Vagina (tissue), 2 donors: ENCODE measurements at regions not wholly inside any gene's neighbourhood (a gene's known extent, or its start where the extent isn't known, plus 50 kb on each side); places are given as distances from the start of the nearest gene placed in this dataset.

Experiments
- DNase-seq, 2 donors: peaks; one replicate each; pipeline ENCODE4 v3.0.0-alpha.2; 2017; ENCODE audit errors: extremely low spot score in 2 of 2
- H3K27ac ChIP-seq: fragments of 200-600 bp; sonication (generic); one replicate; pipeline ENCODE4 v1.5.1; 2019
- H3K27me3 ChIP-seq: fragments of 200-600 bp; sonication (generic); one replicate; pipeline ENCODE4 v1.5.1; 2019
- H3K36me3 ChIP-seq, 2 donors: fragments of 200-600 bp; sonication (generic); one replicate each; pipeline ENCODE4 v1.5.1; 2017 to 2019
- H3K4me1 ChIP-seq: fragments of 200-600 bp; sonication (generic); one replicate; pipeline ENCODE4 v1.5.1; 2019
- H3K4me3 ChIP-seq, 2 donors: fragments of 200-600 bp; sonication (generic); 1 replicate in 1 of 2; 2 replicates in 1 of 2; pipeline ENCODE4 v1.5.1; 2016 to 2019
- H3K9me3 ChIP-seq: fragments of 200-600 bp; sonication (generic); one replicate; pipeline ENCODE4 v1.5.1; 2019
- POLR2A ChIP-seq, 2 donors: fragments of 450-650 bp; IDR thresholded peaks; one replicate each; pipeline ENCODE4 v1.6.1; 2017; ENCODE audit warnings: antibody characterized with exemption in 2 of 2, mild to moderate bottlenecking in 2 of 2, moderate library complexity in 2 of 2
- POLR2AphosphoS5 ChIP-seq, 2 donors: sonication (generic); formaldehyde crosslinking; IDR thresholded peaks; one replicate each; pipeline ENCODE4 v1.9.0; 2017; ENCODE audit warnings: antibody characterized with exemption in 2 of 2, mild to moderate bottlenecking in 2 of 2, low read depth in 1 of 2; ENCODE audit not compliant: insufficient read depth in 1 of 2
- intact Hi-C: fragments of 100-400 bp; cut with DNase I; formaldehyde crosslinking; loops from one replicate; pipeline ENCODE4 v1.15.1; 2023
- TF ChIP-seq, protein P1 (sequence below), 3 experiments: fragments of 450-650 bp in 2 of 3; fragments of 200-600 bp in 1 of 3; sonication (generic) in 1 of 3; IDR thresholded peaks; one replicate each; pipeline ENCODE4 v1.5.1; 2017 to 2019; ENCODE audit warnings: antibody characterized with exemption in 3 of 3, mild to moderate bottlenecking in 2 of 3, moderate library complexity in 2 of 3

DNA sequence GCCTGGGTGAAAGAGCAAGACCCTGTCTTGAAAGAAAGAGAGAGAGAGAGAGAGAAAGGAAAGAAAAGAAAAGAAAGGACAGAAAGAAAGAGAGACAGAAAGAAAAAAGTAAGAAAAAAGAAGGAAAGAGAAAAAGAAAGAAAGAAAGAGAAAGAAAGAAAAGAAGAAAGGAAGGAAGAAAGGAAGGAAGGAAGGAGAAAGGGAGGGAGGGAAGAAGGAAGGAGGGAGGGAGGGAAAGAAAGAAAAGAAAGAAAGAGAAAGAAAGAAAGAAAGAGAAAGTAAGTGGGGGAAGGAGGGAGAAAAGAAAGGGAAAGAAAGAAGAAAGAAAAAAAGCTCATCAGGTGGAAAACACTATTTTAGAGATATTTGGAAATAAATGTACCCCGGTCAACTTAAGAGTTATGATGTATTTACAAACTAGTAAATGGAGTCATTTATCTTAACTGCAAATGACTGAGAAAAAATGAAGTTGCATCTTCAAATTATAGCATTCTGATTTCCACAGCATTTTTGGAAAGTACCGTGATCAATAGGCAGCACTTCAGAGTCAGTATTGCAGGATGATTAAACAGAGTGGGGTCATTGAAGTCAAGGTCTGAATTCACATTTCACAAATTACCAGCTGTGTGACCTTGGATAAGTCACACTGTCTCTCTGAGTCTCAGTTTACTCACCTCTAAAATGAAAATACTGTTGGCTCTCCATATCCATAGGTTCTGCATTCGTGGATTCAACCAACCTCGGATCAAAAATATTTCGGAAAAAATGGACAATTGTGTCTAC, 64.1 kb upstream of the SMAD1 start:
- Histone ChIP-seq H3K4me3 (no peak overlapping the region), H3K36me3 (no peaks in the 10 kb centered on the region), H3K27me3 (no peaks in the 10 kb centered on the region), H3K27ac (no peak overlapping the region), H3K4me1 (no peaks in the 10 kb centered on the region), H3K9me3 (no peaks in the 10 kb centered on the region)
- DNase-seq = no peak
- TF ChIP-seq POLR2A (IDR thresholded peaks at IDR 0.05) = no peak
- TF ChIP-seq, protein P1, sequence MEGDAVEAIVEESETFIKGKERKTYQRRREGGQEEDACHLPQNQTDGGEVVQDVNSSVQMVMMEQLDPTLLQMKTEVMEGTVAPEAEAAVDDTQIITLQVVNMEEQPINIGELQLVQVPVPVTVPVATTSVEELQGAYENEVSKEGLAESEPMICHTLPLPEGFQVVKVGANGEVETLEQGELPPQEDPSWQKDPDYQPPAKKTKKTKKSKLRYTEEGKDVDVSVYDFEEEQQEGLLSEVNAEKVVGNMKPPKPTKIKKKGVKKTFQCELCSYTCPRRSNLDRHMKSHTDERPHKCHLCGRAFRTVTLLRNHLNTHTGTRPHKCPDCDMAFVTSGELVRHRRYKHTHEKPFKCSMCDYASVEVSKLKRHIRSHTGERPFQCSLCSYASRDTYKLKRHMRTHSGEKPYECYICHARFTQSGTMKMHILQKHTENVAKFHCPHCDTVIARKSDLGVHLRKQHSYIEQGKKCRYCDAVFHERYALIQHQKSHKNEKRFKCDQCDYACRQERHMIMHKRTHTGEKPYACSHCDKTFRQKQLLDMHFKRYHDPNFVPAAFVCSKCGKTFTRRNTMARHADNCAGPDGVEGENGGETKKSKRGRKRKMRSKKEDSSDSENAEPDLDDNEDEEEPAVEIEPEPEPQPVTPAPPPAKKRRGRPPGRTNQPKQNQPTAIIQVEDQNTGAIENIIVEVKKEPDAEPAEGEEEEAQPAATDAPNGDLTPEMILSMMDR (IDR thresholded peaks at IDR 0.05) = no peak
- TF ChIP-seq POLR2AphosphoS5 (IDR thresholded peaks at IDR 0.05; ENCODE audit: insufficient read depth in 1 of 2, low read depth in 1 of 2) = no peak
- intact Hi-C loops = no loop called here

DNA sequence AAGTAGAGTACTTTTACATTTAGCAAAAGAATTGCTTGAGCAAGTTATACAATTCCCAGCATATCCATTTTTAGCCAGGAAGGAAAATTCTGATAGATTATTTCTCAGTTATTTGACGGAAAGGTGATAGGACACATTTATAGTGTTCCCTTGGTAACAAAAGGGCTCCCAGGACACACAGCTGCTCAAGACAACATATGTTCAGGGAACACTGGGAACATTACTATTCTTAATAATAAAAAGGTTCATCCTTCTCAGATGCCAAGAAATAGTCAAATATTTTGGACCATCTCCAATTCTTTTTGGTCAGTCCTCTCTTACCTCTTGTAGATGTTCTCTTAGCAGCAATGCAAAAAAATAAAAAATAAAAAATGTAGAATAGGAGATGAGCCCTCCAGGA, 66.8 kb upstream of the SMAD1 start:
- intact Hi-C loops = no loop called here
- TF ChIP-seq POLR2A (IDR thresholded peaks at IDR 0.05) (no peak), POLR2AphosphoS5 (IDR thresholded peaks at IDR 0.05; ENCODE audit: insufficient read depth in 1 of 2, low read depth in 1 of 2) (no peak)
- TF ChIP-seq, protein P1 (IDR thresholded peaks at IDR 0.05) = no peak
- Histone ChIP-seq H3K4me3 (no peak overlapping the region), H3K9me3 (no peaks in the 10 kb centered on the region), H3K4me1 (no peaks in the 10 kb centered on the region), H3K27me3 (no peaks in the 10 kb centered on the region), H3K27ac (no peak overlapping the region), H3K36me3 (no peaks in the 10 kb centered on the region)
- DNase-seq = no peak

DNA sequence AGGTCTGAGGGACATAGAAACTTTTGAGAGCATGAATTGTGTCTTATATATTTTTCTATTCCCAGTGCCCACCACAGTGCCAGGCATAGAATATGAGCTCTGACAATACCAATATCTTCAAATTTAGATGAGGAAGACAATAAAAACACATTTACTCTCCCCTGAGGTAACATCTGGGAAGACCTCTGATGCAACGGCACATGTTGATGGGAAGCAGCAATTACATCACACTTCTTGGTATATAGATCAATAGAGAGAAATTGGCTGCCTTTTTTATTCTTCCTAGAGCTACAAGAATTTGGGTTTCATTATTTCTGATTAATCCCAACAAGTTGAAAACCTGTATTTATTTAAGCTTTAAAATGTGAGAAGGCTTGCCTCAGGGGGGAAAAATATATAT, 67.4 kb upstream of the SMAD1 start:
- no peaks in the 10 kb centered on the region for H3K27me3 ChIP-seq
- no peak for TF ChIP-seq POLR2AphosphoS5 (IDR thresholded peaks at IDR 0.05; ENCODE audit: insufficient read depth in 1 of 2, low read depth in 1 of 2)
- no peak for TF ChIP-seq POLR2A (IDR thresholded peaks at IDR 0.05)
- TF ChIP-seq, protein P1 (IDR thresholded peaks at IDR 0.05) = no peak
- intact Hi-C loops = no loop called here

DNA sequence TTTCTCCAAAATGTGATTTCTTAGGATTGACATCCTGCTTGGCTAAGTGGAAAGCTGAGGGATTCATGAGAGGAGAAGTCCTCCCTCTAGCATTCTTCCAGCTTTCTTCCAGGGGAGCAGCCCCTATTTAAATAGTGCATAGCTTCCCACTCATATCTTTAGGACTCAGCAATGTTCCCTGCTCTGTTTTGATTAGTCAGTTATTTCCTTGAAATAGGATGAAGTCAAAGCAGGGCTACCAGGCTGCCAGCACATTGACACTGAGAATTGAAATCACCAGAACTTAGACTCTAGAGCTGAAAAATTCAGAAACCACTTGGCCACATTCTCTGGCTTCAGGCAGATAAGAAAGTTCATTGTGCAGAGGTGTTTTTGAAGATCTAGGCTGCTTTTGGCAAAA, 74.7 kb upstream of the SMAD1 start:
- Histone ChIP-seq H3K4me1 (no peaks in the 10 kb centered on the region), H3K36me3 (no peaks in the 10 kb centered on the region), H3K9me3 (no peaks in the 10 kb centered on the region), H3K27me3 (no peaks in the 10 kb centered on the region), H3K4me3 (no peak overlapping the region), H3K27ac (no peak overlapping the region)
- TF ChIP-seq, protein P1 (IDR thresholded peaks at IDR 0.05) = no peak
- DNase-seq = no peak
- intact Hi-C loops = no loop called here

More for the DNA sequence above, 67.4 kb upstream of the SMAD1 start:
- Histone ChIP-seq H3K4me1 (no peaks in the 10 kb centered on the region), H3K9me3 (no peaks in the 10 kb centered on the region), H3K4me3 (no peak overlapping the region), H3K36me3 (no peaks in the 10 kb centered on the region), H3K27ac (no peak overlapping the region)
- DNase-seq = no peak

DNA sequence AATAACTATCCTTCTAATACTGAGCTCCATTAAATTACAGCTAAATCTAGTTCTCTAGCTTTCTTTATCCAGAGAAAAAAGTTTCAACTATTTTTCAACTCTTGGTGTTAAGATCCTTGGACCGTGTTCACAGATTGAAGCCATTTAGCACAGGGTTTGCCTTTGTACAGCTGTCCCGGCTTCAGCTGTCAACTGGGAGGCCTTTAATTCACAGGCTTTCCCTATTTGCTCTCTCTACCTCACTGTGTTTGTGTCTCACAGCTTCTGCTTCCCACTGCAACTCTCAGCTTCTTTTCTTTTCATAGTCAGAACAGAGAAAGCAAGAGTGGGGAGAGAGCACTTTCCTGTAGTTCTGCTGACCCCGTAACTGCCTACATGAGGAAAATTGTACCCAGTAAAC, 76.9 kb upstream of the SMAD1 start:
- intact Hi-C loops = no loop called here
- DNase-seq = no peak
- H3K27me3 ChIP-seq = no peaks in the 10 kb centered on the region
- no peaks in the 10 kb centered on the region for H3K4me1 ChIP-seq
- no peak overlapping the region for H3K4me3 ChIP-seq
- no peak overlapping the region for H3K27ac ChIP-seq
- TF ChIP-seq, protein P1 (IDR thresholded peaks at IDR 0.05) = no peak
- TF ChIP-seq POLR2AphosphoS5 (IDR thresholded peaks at IDR 0.05; ENCODE audit: insufficient read depth in 1 of 2, low read depth in 1 of 2) = no peak
- no peak for TF ChIP-seq POLR2A (IDR thresholded peaks at IDR 0.05)
- no peaks in the 10 kb centered on the region for H3K36me3 ChIP-seq
- no peaks in the 10 kb centered on the region for H3K9me3 ChIP-seq
